ENCODE measurements at regions not wholly inside any gene's neighbourhood (a gene's known extent, or its start where the extent isn't known, plus 50 kb on each side); places are given as distances from the start of the nearest gene placed in this dataset.

GRCh38 chr17:33551075-33551474, 258.0 kb upstream of the ASIC2 start:
- no peak for TF ChIP-seq CTCF (IDR thresholded peaks at IDR 0.05)
- TF ChIP-seq POLR2AphosphoS5 (IDR thresholded peaks at IDR 0.05): no peak

Data from transverse colon (tissue), 4 donors.